ENCODE measurements at regions not wholly inside any gene's neighbourhood (a gene's known extent, or its start where the extent isn't known, plus 50 kb on each side); places are given as distances from the start of the nearest gene placed in this dataset.

DNA sequence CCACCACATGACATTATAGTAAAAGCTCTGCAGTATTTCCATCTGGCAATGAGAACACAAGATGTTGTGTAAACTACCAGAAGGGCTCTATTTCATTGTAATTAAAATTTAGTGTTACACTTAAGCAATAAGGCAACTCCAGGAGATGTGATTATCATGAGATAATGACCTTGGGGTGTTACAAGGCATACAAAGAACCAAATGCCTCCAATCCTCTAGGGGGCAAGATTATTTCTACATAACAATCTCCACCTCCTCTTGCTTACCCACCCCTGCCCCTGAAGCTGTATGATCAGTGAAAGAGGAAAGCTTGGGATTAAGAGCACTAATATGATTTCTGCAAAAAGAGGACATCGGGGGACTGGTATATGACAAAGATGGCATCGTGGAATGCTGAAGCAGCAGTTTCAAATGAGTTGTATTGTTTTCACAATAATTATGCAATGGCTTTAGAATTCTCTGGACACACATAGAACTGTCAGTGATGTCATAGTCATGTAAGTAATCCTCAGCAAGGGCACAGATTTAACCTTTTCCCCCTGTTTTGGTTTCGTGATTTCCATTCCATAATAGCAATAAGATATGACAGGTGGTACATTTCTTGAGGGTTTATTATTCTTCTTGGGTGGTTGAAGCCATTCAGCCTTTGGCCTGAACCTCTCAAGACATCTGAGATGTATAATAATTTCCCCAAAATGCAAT, 295.3 kb downstream of the MZT1 start:
- Histone ChIP-seq H3K4me1 (no peaks in the 10 kb centered on the region), H3K9me3 (no peaks in the 10 kb centered on the region), H3K27me3 (no peaks in the 10 kb centered on the region), H3K4me3 (no peak overlapping the region), H3K36me3 (no peaks in the 10 kb centered on the region), H3K27ac (no peak overlapping the region)
- intact Hi-C loops (cut with DNase I), result no loop called here
- TF ChIP-seq, protein P1, sequence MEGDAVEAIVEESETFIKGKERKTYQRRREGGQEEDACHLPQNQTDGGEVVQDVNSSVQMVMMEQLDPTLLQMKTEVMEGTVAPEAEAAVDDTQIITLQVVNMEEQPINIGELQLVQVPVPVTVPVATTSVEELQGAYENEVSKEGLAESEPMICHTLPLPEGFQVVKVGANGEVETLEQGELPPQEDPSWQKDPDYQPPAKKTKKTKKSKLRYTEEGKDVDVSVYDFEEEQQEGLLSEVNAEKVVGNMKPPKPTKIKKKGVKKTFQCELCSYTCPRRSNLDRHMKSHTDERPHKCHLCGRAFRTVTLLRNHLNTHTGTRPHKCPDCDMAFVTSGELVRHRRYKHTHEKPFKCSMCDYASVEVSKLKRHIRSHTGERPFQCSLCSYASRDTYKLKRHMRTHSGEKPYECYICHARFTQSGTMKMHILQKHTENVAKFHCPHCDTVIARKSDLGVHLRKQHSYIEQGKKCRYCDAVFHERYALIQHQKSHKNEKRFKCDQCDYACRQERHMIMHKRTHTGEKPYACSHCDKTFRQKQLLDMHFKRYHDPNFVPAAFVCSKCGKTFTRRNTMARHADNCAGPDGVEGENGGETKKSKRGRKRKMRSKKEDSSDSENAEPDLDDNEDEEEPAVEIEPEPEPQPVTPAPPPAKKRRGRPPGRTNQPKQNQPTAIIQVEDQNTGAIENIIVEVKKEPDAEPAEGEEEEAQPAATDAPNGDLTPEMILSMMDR (IDR thresholded peaks at IDR 0.05), result no peak
- no peak for DNase-seq (ENCODE audit: low spot score in 2 of 2)

DNA sequence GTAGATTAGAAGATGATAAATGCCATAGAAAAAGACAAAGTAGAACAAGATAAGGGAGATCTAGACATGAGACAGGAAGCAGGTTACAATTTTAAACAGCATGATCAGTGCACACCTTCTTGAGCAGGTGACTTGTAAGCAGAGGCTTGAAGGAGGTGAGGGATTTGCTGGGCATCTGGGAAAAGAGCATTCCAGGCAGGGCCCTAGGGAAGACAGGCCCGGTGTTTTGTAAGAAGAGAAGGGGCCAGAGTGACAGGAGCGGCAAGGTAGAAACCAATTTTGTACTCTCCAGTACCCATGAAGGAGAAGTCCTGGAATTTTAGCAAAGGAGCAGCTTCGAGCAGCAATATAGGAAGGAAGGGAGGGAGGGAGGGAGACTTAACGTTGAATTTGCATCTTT, 296.5 kb downstream of the MZT1 start:
- no peak for DNase-seq (ENCODE audit: low spot score in 2 of 2)
- TF ChIP-seq, protein P1 (IDR thresholded peaks at IDR 0.05), result no peak
- Histone ChIP-seq H3K4me3 (no peak overlapping the region), H3K27ac (no peak overlapping the region), H3K36me3 (no peaks in the 10 kb centered on the region), H3K9me3 (no peaks in the 10 kb centered on the region), H3K4me1 (no peaks in the 10 kb centered on the region), H3K27me3 (no peaks in the 10 kb centered on the region)
- intact Hi-C loops (cut with DNase I), result no loop called here

DNA sequence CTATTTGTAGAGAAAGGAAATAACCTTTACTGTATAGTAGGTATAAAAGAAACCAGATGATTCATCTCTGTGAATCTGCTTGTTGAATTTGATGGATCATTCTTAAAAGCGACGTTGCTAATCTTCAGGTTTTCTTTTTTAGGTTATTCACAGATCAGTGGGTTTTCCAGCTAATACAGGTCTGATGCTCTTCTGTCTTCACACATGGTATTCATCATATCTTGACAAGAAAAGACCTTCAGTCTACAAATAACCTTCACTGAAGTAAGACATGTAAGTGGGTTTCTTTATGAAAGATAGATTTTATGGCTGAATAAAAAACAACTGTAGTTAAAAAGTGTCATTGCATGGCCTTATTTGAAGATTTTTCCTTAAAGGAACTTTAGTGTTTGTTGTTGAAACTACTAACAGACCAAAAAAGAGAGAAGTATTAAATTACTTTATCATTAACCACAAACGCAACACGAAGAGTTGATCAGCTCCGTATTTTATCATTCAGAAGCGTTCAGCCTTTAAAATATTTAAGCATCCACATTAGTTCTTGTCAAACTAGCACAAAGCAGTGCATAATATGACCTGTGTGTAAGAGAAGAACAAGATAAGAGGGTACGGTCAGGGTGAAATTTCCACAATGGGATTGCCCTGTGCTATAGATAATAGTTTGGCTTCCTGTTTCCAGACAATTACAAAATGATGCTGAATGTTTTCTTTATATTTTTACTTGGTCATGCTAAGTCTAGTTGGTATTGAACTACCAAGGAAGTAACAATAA, 299.5 kb downstream of the MZT1 start:
- no peaks in the 10 kb centered on the region for H3K9me3 ChIP-seq
- H3K27ac ChIP-seq, result no peak overlapping the region
- H3K4me3 ChIP-seq, result no peak overlapping the region
- intact Hi-C loops (cut with DNase I), result no loop called here
- no peaks in the 10 kb centered on the region for H3K36me3 ChIP-seq
- DNase-seq (ENCODE audit: low spot score in 2 of 2), result no peak
- H3K4me1 ChIP-seq, result no peaks in the 10 kb centered on the region
- H3K27me3 ChIP-seq, result no peaks in the 10 kb centered on the region
- TF ChIP-seq, protein P1 (IDR thresholded peaks at IDR 0.05), result no peak

DNA sequence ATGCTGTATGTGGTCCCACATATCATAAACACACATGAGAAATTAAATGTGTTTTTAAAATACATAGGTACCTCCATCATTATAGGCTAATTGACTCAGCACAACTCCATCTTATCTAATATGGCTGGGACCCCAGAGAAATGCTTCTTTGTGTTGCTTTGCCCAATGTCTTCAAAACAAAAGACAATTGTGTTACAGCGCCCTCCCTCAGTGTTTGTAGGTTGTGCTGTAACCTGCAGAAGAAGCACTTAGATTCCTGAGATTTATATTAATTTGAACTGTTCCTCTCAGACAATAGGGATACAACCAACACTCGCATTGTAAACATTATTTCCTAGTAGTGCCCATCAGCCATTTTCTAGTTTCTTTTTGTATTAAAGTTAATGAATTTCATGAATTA, 303.4 kb downstream of the MZT1 start:
- no peak overlapping the region for H3K27ac ChIP-seq
- H3K4me3 ChIP-seq, result no peak overlapping the region
- no peaks in the 10 kb centered on the region for H3K9me3 ChIP-seq
- no peaks in the 10 kb centered on the region for H3K36me3 ChIP-seq
- DNase-seq (ENCODE audit: low spot score in 2 of 2), result no peak
- TF ChIP-seq, protein P1 (IDR thresholded peaks at IDR 0.05), result no peak
- intact Hi-C loops (cut with DNase I), result no loop called here
- H3K4me1 ChIP-seq, result no peaks in the 10 kb centered on the region
- H3K27me3 ChIP-seq, result no peaks in the 10 kb centered on the region

DNA sequence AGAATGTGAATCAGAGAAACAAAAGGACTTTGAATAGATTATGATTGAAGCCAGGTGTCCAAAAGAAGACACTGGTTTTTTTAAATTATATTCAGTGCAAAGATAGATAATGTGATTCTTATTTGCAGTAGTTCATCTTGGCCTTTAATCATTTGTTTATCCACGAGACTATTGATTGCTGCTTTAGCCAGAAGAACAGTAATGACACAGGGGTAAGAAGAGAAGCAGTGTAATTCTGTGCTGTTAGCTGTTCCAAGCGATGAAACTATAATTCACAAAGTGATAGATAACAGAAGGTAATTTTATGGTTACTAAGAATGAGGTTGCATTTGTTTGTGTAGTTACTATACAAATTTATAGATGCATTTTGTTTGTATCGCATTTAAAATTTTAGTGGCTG, 311.6 kb downstream of the MZT1 start:
- H3K9me3 ChIP-seq, result no peaks in the 10 kb centered on the region
- H3K27me3 ChIP-seq, result no peaks in the 10 kb centered on the region
- H3K36me3 ChIP-seq, result no peaks in the 10 kb centered on the region
- intact Hi-C loops (cut with DNase I), result no loop called here
- no peak overlapping the region for H3K4me3 ChIP-seq
- H3K4me1 ChIP-seq, result no peaks in the 10 kb centered on the region
- H3K27ac ChIP-seq, result no peak overlapping the region
- DNase-seq (ENCODE audit: low spot score in 2 of 2), result no peak
- TF ChIP-seq, protein P1 (IDR thresholded peaks at IDR 0.05), result no peak
